LNCAP (cell line): ENCODE measurements at regions not wholly inside any gene's neighbourhood (a gene's known extent, or its start where the extent isn't known, plus 50 kb on each side); places are given as distances from the start of the nearest gene placed in this dataset.

ENCODE experiments used
- TF ChIP-seq, protein P1 (sequence below): fragments of 450-650 bp; IDR thresholded peaks from 2 replicates; pipeline ENCODE4 v1.5.1; 2017; ENCODE audit warnings: mild to moderate bottlenecking

DNA sequence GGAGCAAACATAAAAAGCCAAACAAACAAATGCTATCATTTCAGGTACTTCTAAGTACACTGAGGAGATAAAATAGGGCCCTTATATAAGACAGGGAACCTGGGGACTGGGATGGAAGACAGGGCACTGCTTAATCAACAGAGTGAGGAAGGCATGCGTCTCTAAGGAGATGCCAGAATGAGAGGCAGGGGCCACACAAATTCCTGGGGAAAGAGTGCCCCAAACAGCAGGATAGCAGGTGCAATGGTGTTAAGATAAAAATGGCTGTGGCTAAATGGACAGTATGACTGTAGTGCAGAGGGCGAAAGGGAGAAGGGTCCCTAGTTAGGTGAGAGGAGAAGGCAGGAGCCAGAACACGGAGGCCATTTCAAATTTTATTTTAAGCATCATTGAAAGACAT is 113.9 kb downstream of the ZBTB18 start:
- TF ChIP-seq, protein P1, sequence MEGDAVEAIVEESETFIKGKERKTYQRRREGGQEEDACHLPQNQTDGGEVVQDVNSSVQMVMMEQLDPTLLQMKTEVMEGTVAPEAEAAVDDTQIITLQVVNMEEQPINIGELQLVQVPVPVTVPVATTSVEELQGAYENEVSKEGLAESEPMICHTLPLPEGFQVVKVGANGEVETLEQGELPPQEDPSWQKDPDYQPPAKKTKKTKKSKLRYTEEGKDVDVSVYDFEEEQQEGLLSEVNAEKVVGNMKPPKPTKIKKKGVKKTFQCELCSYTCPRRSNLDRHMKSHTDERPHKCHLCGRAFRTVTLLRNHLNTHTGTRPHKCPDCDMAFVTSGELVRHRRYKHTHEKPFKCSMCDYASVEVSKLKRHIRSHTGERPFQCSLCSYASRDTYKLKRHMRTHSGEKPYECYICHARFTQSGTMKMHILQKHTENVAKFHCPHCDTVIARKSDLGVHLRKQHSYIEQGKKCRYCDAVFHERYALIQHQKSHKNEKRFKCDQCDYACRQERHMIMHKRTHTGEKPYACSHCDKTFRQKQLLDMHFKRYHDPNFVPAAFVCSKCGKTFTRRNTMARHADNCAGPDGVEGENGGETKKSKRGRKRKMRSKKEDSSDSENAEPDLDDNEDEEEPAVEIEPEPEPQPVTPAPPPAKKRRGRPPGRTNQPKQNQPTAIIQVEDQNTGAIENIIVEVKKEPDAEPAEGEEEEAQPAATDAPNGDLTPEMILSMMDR: no peak

DNA sequence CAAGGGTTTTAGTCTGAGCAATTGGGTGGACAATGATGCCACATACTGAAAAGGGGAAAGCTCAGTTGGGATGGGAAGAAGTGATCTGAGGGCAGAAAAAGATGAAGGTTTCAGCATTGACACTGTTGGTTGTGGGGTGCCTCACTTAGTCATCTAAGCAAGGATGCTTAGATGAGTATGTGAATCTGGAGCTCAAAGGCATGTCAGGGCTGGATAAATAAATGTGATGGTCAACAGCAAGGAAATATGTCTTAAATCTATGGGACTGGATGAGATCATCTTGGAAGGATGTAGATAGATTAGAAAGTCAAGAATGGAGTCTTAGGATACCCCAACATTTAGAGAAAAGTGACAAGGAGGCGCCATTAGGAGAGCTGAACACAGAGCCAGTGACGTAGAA is 114.6 kb downstream of the ZBTB18 start:
- TF ChIP-seq, protein P1: no peak

DNA sequence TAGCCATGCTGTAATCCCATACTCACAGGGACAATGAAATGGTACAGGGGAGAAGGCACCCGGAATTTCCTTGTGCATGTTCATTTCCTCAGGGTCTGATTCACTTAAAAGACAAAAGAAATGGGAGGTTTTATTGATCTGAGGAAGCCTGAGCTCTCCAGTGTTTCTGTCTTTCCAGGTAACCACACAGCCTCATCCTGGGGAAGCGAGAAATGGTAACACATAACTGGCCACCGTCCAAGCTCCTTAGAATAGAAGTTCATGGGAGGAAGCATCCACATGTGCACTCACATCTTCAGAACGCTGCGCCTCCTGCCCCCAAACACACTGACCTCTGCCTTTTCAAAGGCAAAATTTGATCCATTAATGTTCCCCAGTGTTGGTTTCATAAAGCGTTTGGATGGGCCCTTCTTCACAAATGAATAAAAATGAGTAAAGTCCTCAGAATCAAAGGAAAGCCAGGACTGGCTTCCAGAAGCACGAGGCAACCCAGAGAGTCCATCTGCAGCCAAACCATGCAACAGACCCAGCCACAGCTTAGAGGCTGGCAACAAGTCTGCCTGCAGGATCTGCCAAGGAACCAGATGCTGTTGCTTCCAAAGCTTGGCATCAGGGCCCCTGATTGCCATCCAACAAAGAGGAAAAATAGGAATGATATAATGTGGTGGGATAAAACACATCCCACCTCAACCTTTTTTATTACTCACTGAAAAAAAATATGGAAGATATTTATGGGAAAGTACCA is 120.3 kb downstream of the ZBTB18 start:
- TF ChIP-seq, protein P1: no peak

- TF ChIP-seq, protein P1: no peak
These were observed 122.2 kb downstream of the ZBTB18 start for GRCh38 chr1:244173240-244173639.

DNA sequence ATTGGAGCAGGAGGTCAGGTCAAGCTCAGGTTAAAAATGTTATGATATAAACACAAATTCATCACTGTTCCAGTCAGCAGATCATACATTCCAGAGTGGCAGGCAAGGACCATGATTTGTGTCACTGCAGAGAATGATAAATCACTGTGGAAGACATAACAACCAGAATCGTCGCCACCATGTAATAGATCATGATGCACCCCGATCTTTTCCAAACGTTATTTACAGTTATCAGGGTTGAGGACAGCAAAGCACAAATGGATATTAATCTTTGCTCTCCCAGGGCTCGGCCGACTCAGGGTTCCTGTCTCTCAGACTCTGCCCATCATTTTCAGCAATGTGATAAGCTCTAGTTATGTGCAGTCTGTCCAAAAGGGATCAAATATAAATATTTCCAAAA is 122.7 kb downstream of the ZBTB18 start:
- TF ChIP-seq, protein P1: no peak

DNA sequence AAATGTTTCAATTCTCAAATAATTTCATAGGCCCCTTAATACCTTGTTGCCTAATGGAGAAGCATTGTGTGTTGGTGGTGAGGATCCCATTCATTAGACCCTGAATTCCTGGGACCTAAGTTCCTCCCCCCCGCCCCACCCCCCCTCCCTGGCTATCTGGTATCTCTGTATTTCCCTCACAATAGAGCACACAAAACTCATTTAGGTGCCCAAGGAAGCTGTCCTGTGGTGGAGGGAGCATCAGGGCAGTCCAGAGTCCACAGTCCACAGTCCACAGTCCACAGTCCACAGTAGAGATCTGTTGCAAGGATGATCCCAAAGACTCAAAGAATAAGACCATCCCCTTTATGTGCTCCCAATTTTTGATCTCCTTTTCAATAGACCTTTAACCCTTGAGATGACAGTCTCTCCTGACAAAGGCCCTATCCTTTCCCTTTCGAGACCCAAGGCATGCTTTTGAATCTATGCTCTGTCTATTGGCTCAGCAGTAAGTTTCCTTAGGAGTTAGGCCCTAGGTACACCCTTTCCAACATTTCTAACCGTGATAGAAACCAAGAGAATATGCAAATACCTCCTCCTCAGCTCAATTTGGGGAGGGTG is 123.9 kb downstream of the ZBTB18 start:
- TF ChIP-seq, protein P1: no peak

DNA sequence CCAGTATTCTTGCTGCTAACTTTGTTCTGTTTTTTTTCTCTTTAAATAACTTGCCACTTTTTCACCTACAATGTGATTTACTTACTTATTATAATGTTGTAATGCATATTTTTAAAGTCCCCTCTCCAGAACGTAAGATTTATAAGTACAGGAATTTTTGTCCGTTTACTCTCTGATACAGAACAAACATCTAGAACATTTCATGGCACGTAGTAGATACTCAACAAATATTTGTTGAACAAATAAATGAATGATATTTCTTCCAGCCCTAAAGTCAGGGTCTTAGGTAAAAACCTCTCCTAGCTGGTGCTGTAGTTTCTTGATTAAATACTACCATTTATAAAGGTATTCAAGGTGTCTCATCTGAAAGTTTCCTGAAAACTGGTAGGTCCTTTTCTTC is 125.1 kb downstream of the ZBTB18 start:
- TF ChIP-seq, protein P1: no peak
